ENCODE measurements at regions not wholly inside any gene's neighbourhood (a gene's known extent, or its start where the extent isn't known, plus 50 kb on each side); places are given as distances from the start of the nearest gene placed in this dataset.

GRCh38 chr12:31216479-31216878 is 109.5 kb downstream of the SINHCAF start:
- Histone ChIP-seq H3F3A (replicated peaks; ENCODE audit: insufficient read depth) (no peaks in the 10 kb centered on the region), H3K9me3 (no peaks in the 10 kb centered on the region), H3K27ac (ENCODE audit: low read depth in 2 of 2, low read length in 1 of 2) (no peak overlapping the region), H3K79me2 (ENCODE audit: insufficient read depth) (no peaks in the 10 kb centered on the region), H3K4me3 (ENCODE audit: low read depth in 2 of 2, low read length in 1 of 2) (no peak overlapping the region), H2AFZ (ENCODE audit: low read depth) (no peak overlapping the region), H3K27me3 (ENCODE audit: insufficient read depth) (no peaks in the 10 kb centered on the region), H3K36me3 (replicated peaks in 1 of 2; ENCODE audit: control insufficient read depth in 1 of 2, insufficient read depth in 2 of 2, low read length in 1 of 2) (no peaks in the 10 kb centered on the region), H3K4me1 (ENCODE audit: control insufficient read depth in 1 of 2, insufficient read depth in 2 of 2, low read depth in 1 of 2, low read length in 1 of 2) (peaks cover 0 to 4% of the 10 kb centered on the region in 2 experiments; a peak in 1 of 4 replicates), H3K4me2 (no peak overlapping the region), H3K9me2 (no peaks in the 10 kb centered on the region), H3K9ac (no peak overlapping the region), H4K20me1 (ENCODE audit: insufficient read depth) (no peaks in the 10 kb centered on the region)
- WGBS (ENCODE audit: low lambda C conversion rate), result 37% methylated on average over 2 of the region's 2 CpGs
- TF ChIP-seq FOSL2 (IDR thresholded peaks at IDR 0.05; ENCODE audit: borderline replicate concordance, low read depth), result no peak
- TF ChIP-seq, protein P1, sequence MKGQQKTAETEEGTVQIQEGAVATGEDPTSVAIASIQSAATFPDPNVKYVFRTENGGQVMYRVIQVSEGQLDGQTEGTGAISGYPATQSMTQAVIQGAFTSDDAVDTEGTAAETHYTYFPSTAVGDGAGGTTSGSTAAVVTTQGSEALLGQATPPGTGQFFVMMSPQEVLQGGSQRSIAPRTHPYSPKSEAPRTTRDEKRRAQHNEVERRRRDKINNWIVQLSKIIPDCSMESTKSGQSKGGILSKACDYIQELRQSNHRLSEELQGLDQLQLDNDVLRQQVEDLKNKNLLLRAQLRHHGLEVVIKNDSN (IDR thresholded peaks at IDR 0.05; ENCODE audit: borderline replicate concordance, low read depth), result no peak
- TF ChIP-seq, protein P2, sequence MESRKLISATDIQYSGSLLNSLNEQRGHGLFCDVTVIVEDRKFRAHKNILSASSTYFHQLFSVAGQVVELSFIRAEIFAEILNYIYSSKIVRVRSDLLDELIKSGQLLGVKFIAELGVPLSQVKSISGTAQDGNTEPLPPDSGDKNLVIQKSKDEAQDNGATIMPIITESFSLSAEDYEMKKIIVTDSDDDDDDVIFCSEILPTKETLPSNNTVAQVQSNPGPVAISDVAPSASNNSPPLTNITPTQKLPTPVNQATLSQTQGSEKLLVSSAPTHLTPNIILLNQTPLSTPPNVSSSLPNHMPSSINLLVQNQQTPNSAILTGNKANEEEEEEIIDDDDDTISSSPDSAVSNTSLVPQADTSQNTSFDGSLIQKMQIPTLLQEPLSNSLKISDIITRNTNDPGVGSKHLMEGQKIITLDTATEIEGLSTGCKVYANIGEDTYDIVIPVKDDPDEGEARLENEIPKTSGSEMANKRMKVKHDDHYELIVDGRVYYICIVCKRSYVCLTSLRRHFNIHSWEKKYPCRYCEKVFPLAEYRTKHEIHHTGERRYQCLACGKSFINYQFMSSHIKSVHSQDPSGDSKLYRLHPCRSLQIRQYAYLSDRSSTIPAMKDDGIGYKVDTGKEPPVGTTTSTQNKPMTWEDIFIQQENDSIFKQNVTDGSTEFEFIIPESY (IDR thresholded peaks at IDR 0.05; ENCODE audit: borderline replicate concordance, low read depth), result no peak
- no peak for TF ChIP-seq TAF1 (IDR thresholded peaks at IDR 0.05; ENCODE audit: borderline replicate concordance, low read depth, low read length)
- CTCF ChIA-PET, result interaction anchor here (0.6 to 1.6 kb wide), 4 partner anchors 11 to 56 kb away, joined by 3 to 4 read pairs (median 4); no protein-coding TSS in a partner anchor
- DNase-seq, result no peak
- POLR2A ChIA-PET, result no interaction called here

- Histone ChIP-seq H3K27me3 (ENCODE audit: insufficient read depth) (no peaks in the 10 kb centered on the region), H3K9me3 (no peaks in the 10 kb centered on the region), H3K79me2 (ENCODE audit: insufficient read depth) (no peaks in the 10 kb centered on the region), H3K36me3 (replicated peaks in 1 of 2; ENCODE audit: control insufficient read depth in 1 of 2, insufficient read depth in 2 of 2, low read length in 1 of 2) (no peaks in the 10 kb centered on the region), H3K27ac (ENCODE audit: low read depth in 2 of 2, low read length in 1 of 2) (no peak overlapping the region), H4K20me1 (ENCODE audit: insufficient read depth) (no peaks in the 10 kb centered on the region), H3K4me2 (no peak overlapping the region), H3K9me2 (no peaks in the 10 kb centered on the region), H3F3A (replicated peaks; ENCODE audit: insufficient read depth) (no peaks in the 10 kb centered on the region), H3K4me3 (ENCODE audit: low read depth in 2 of 2, low read length in 1 of 2) (no peak overlapping the region), H3K4me1 (ENCODE audit: control insufficient read depth in 1 of 2, insufficient read depth in 2 of 2, low read depth in 1 of 2, low read length in 1 of 2) (peaks cover 0 to 5% of the 10 kb centered on the region in 2 experiments; a peak in 1 of 4 replicates), H3K9ac (no peak overlapping the region), H2AFZ (ENCODE audit: low read depth) (no peak overlapping the region)
- WGBS (ENCODE audit: low lambda C conversion rate), result 46% methylated on average over 14 of the region's 19 CpGs
- TF ChIP-seq EP300 (IDR thresholded peaks at IDR 0.05; ENCODE audit: borderline replicate concordance in 1 of 2, low read depth in 1 of 2, low read length in 1 of 2), result no peak
- TF ChIP-seq, protein P3, sequence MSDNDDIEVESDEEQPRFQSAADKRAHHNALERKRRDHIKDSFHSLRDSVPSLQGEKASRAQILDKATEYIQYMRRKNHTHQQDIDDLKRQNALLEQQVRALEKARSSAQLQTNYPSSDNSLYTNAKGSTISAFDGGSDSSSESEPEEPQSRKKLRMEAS (IDR thresholded peaks at IDR 0.05; ENCODE audit: low read depth), result no peak
- no peak for TF ChIP-seq FOXM1 (IDR thresholded peaks at IDR 0.05; ENCODE audit: low read depth)
- no peak for TF ChIP-seq FOXJ3 (CRISPR knock-in tag; IDR thresholded peaks at IDR 0.05)
- TF ChIP-seq NFIC (IDR thresholded peaks at IDR 0.05; ENCODE audit: borderline replicate concordance), result no peak
- TF ChIP-seq, protein P2 (IDR thresholded peaks at IDR 0.05; ENCODE audit: borderline replicate concordance, low read depth), result no peak
- TF ChIP-seq, protein P4, sequence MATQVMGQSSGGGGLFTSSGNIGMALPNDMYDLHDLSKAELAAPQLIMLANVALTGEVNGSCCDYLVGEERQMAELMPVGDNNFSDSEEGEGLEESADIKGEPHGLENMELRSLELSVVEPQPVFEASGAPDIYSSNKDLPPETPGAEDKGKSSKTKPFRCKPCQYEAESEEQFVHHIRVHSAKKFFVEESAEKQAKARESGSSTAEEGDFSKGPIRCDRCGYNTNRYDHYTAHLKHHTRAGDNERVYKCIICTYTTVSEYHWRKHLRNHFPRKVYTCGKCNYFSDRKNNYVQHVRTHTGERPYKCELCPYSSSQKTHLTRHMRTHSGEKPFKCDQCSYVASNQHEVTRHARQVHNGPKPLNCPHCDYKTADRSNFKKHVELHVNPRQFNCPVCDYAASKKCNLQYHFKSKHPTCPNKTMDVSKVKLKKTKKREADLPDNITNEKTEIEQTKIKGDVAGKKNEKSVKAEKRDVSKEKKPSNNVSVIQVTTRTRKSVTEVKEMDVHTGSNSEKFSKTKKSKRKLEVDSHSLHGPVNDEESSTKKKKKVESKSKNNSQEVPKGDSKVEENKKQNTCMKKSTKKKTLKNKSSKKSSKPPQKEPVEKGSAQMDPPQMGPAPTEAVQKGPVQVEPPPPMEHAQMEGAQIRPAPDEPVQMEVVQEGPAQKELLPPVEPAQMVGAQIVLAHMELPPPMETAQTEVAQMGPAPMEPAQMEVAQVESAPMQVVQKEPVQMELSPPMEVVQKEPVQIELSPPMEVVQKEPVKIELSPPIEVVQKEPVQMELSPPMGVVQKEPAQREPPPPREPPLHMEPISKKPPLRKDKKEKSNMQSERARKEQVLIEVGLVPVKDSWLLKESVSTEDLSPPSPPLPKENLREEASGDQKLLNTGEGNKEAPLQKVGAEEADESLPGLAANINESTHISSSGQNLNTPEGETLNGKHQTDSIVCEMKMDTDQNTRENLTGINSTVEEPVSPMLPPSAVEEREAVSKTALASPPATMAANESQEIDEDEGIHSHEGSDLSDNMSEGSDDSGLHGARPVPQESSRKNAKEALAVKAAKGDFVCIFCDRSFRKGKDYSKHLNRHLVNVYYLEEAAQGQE (IDR thresholded peaks at IDR 0.05; ENCODE audit: low read depth, low read length), result no peak
- TF ChIP-seq RXRA (IDR thresholded peaks at IDR 0.05; ENCODE audit: borderline replicate concordance, low read depth), result no peak
- no peak for TF ChIP-seq NRF1 (IDR thresholded peaks at IDR 0.05; ENCODE audit: low read depth, low read length)
- TF ChIP-seq FOSL2 (IDR thresholded peaks at IDR 0.05; ENCODE audit: borderline replicate concordance, low read depth), result no peak
- no peak for TF ChIP-seq TCF12 (IDR thresholded peaks at IDR 0.05)
- no peak for TF ChIP-seq CHD2 (IDR thresholded peaks at IDR 0.05; ENCODE audit: low read length, partially characterized antibody)
- TF ChIP-seq, protein P5, sequence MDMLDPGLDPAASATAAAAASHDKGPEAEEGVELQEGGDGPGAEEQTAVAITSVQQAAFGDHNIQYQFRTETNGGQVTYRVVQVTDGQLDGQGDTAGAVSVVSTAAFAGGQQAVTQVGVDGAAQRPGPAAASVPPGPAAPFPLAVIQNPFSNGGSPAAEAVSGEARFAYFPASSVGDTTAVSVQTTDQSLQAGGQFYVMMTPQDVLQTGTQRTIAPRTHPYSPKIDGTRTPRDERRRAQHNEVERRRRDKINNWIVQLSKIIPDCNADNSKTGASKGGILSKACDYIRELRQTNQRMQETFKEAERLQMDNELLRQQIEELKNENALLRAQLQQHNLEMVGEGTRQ (IDR thresholded peaks at IDR 0.05; ENCODE audit: borderline replicate concordance, low read depth, low read length), result no peak
- DNase-seq, result no peak
- ChIA-PET CTCF (interaction anchor here (1.6 kb wide), 1 partner anchor 10 kb away, joined by 4 read pairs; no protein-coding TSS in a partner anchor), POLR2A (no interaction called here)
Observed at GRCh38 chr12:31217356-31218130, 108.4 kb downstream of the SINHCAF start.
